ENCODE measurements at regions not wholly inside any gene's neighbourhood (a gene's known extent, or its start where the extent isn't known, plus 50 kb on each side); places are given as distances from the start of the nearest gene placed in this dataset.

DNA sequence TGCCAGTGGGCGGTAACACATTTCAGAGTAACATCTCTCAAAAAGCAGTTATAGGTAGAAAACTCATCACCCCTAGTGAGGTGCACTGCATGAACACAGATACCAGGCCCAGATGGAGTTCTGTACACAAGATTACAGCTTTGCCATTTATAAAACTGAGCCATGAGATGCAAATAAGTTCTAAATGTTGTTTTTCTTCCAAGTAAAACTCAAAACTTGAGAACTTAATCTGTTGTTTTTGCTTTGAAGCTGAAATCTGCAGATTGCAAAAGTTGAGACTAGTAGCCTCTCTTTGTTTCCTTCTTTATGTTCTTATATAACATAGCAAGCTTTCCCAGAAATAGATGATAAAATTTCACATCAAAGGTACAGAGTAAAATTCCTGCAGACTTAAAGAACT, 434.1 kb downstream of the PLK2 start:
- DNase-seq: no peak
- TF ChIP-seq EZH2 (IDR thresholded peaks at IDR 0.05; ENCODE audit: low read length, unreplicated experiment) (no peak), EZH2phosphoT487 (IDR thresholded peaks at IDR 0.05; ENCODE audit: borderline replicate concordance, low read length) (no peak)
- TF ChIP-seq, protein P1, sequence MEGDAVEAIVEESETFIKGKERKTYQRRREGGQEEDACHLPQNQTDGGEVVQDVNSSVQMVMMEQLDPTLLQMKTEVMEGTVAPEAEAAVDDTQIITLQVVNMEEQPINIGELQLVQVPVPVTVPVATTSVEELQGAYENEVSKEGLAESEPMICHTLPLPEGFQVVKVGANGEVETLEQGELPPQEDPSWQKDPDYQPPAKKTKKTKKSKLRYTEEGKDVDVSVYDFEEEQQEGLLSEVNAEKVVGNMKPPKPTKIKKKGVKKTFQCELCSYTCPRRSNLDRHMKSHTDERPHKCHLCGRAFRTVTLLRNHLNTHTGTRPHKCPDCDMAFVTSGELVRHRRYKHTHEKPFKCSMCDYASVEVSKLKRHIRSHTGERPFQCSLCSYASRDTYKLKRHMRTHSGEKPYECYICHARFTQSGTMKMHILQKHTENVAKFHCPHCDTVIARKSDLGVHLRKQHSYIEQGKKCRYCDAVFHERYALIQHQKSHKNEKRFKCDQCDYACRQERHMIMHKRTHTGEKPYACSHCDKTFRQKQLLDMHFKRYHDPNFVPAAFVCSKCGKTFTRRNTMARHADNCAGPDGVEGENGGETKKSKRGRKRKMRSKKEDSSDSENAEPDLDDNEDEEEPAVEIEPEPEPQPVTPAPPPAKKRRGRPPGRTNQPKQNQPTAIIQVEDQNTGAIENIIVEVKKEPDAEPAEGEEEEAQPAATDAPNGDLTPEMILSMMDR (conservative IDR thresholded peaks at IDR 0.05; ENCODE audit: low read depth, low read length): no peak
- no peak overlapping the region for H3K4me2 ChIP-seq (ENCODE audit: low read length)
- CTCF ChIA-PET: no interaction called here
- H4K20me1 ChIP-seq (ENCODE audit: low read length): no peaks in the 10 kb centered on the region
- no peaks in the 10 kb centered on the region for H3F3A ChIP-seq (ENCODE audit: low read length, unreplicated experiment)
- no peak overlapping the region for H3K9ac ChIP-seq (ENCODE audit: low read length)
- H3K9me2 ChIP-seq (replicated peaks; ENCODE audit: low read length): no peaks in the 10 kb centered on the region
- no TSS peak for BruUV-seq (replicated peaks)
- intact Hi-C loops (cut with micrococcal nuclease): no loop called here
- no peaks in the 10 kb centered on the region for H3K79me2 ChIP-seq (ENCODE audit: low read length)
- H3K9me3 ChIP-seq (ENCODE audit: low read length): no peaks in the 10 kb centered on the region
- POLR2A ChIA-PET (ENCODE audit: unreplicated experiment): no interaction called here
- H3K27me3 ChIP-seq (ENCODE audit: low read length): no peaks in the 10 kb centered on the region
- no peak overlapping the region for H3K27ac ChIP-seq (ENCODE audit: low read length)
- no peaks in the 10 kb centered on the region for H3K36me3 ChIP-seq (ENCODE audit: low read depth, low read length)
- ATAC-seq: no peak
- H3K4me3 ChIP-seq (ENCODE audit: low read length): no peak overlapping the region
- H3K4me1 ChIP-seq (ENCODE audit: insufficient read depth, low read length): no peaks in the 10 kb centered on the region
- H2AFZ ChIP-seq (ENCODE audit: low read length): no peak overlapping the region

DNA sequence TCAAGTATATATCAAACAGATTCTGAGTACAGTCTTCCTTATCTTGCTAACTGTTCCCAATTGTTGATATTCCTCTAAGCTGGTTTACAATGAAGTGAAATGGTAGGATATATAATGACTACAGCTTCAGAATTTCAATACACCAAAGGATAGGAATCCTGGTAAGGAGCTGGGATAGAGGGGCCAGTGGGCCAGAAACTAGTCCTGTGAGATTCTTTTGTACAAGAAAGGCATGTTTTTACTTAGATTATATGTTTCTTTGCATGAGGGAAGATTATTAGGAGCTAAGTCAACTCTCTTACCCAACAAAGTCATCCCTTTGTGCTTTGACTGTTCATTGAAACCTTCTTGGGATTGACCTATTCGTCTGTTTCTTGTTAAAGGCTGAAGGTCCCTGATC, 435.7 kb downstream of the PLK2 start:
- Histone ChIP-seq H3K9ac (ENCODE audit: low read length) (no peak overlapping the region), H3K4me2 (ENCODE audit: low read length) (no peak overlapping the region), H4K20me1 (ENCODE audit: low read length) (no peaks in the 10 kb centered on the region), H3K27ac (ENCODE audit: low read length) (no peak overlapping the region), H3K4me3 (ENCODE audit: low read length) (no peak overlapping the region), H3K9me3 (ENCODE audit: low read length) (no peaks in the 10 kb centered on the region), H3F3A (ENCODE audit: low read length, unreplicated experiment) (no peaks in the 10 kb centered on the region), H3K79me2 (ENCODE audit: low read length) (no peaks in the 10 kb centered on the region), H2AFZ (ENCODE audit: low read length) (no peak overlapping the region), H3K27me3 (ENCODE audit: low read length) (no peaks in the 10 kb centered on the region), H3K9me2 (replicated peaks; ENCODE audit: low read length) (no peaks in the 10 kb centered on the region), H3K4me1 (ENCODE audit: insufficient read depth, low read length) (no peaks in the 10 kb centered on the region), H3K36me3 (ENCODE audit: low read depth, low read length) (no peaks in the 10 kb centered on the region)
- ChIA-PET CTCF (no interaction called here), POLR2A (ENCODE audit: unreplicated experiment) (no interaction called here)
- DNase-seq (no peak), ATAC-seq (no peak)
- intact Hi-C loops (cut with micrococcal nuclease): no loop called here
- TF ChIP-seq, protein P1 (conservative IDR thresholded peaks at IDR 0.05; ENCODE audit: low read depth, low read length): no peak
- TF ChIP-seq EZH2 (IDR thresholded peaks at IDR 0.05; ENCODE audit: low read length, unreplicated experiment) (no peak), EZH2phosphoT487 (IDR thresholded peaks at IDR 0.05; ENCODE audit: borderline replicate concordance, low read length) (no peak)
- BruUV-seq (replicated peaks): no TSS peak

DNA sequence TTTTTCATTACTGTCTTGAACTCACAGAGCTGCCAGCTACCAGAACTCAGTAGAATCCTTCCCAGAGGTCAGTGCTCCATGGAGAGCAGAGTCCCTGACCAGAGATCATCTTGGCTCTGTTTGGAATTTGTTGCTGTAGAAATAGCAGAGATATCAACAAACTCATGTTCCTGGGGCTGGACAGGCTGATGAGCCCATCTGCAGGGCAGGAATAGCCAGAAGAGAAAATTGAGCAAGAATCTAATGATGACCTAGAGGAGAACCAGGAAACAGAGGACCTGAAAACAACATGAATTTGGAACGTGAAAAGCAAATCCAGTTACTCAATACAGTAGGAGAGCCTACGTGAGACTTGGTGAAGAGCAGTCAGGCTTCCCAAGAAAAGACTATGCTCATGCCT, 437.8 kb downstream of the PLK2 start:
- no peaks in the 10 kb centered on the region for H4K20me1 ChIP-seq (ENCODE audit: low read length)
- no peaks in the 10 kb centered on the region for H3K27me3 ChIP-seq (ENCODE audit: low read length)
- BruUV-seq (replicated peaks): no TSS peak
- H3K9me3 ChIP-seq (ENCODE audit: low read length): no peaks in the 10 kb centered on the region
- TF ChIP-seq EZH2phosphoT487 (IDR thresholded peaks at IDR 0.05; ENCODE audit: borderline replicate concordance, low read length) (no peak), EZH2 (IDR thresholded peaks at IDR 0.05; ENCODE audit: low read length, unreplicated experiment) (no peak)
- TF ChIP-seq, protein P1 (conservative IDR thresholded peaks at IDR 0.05; ENCODE audit: low read depth, low read length): no peak
- ATAC-seq (no peak), DNase-seq (no peak)
- no peaks in the 10 kb centered on the region for H3K4me1 ChIP-seq (ENCODE audit: insufficient read depth, low read length)
- no peaks in the 10 kb centered on the region for H3K36me3 ChIP-seq (ENCODE audit: low read depth, low read length)
- no peaks in the 10 kb centered on the region for H3F3A ChIP-seq (ENCODE audit: low read length, unreplicated experiment)
- no peak overlapping the region for H3K4me3 ChIP-seq (ENCODE audit: low read length)
- no peak overlapping the region for H3K27ac ChIP-seq (ENCODE audit: low read length)
- H3K4me2 ChIP-seq (ENCODE audit: low read length): no peak overlapping the region
- H3K9ac ChIP-seq (ENCODE audit: low read length): no peak overlapping the region
- H2AFZ ChIP-seq (ENCODE audit: low read length): no peak overlapping the region
- CTCF ChIA-PET: no interaction called here
- intact Hi-C loops (cut with micrococcal nuclease): no loop called here
- H3K9me2 ChIP-seq (replicated peaks; ENCODE audit: low read length): no peaks in the 10 kb centered on the region
- POLR2A ChIA-PET (ENCODE audit: unreplicated experiment): interaction anchor here (0.6 kb wide), 1 partner anchor 36 kb away, joined by 3 read pairs; no protein-coding TSS in a partner anchor
- no peaks in the 10 kb centered on the region for H3K79me2 ChIP-seq (ENCODE audit: low read length)

Data from PC-3 (cell line).